Skeletal muscle satellite cell (primary cell): ENCODE measurements at regions not wholly inside any gene's neighbourhood (a gene's known extent, or its start where the extent isn't known, plus 50 kb on each side); places are given as distances from the start of the nearest gene placed in this dataset.
"Not testable (repeated sequence)": the region's sequence is repeated elsewhere in the genome, so short reads cannot be mapped to it uniquely, and the experiment has no call there.

ENCODE experiments used
- H3K27me3 ChIP-seq: 2 replicates; pipeline ENCODE4 v1.7.0; 2013; ENCODE audit warnings: low read length; ENCODE audit not compliant: control insufficient read depth, insufficient read depth
- H3K36me3 ChIP-seq: 2 replicates; pipeline ENCODE4 v1.7.0; 2013; ENCODE audit warnings: mild to moderate bottlenecking, control low read depth, low read length; ENCODE audit not compliant: insufficient read depth
- H3K4me1 ChIP-seq: 2 replicates; pipeline ENCODE4 v1.7.0; 2013; ENCODE audit warnings: low read length; ENCODE audit not compliant: control insufficient read depth, insufficient read depth
- H3K4me2 ChIP-seq: 2 replicates; pipeline ENCODE4 v1.7.0; 2013; ENCODE audit warnings: mild to moderate bottlenecking, low read length
- H3K4me3 ChIP-seq: 2 replicates; pipeline ENCODE4 v1.7.0; 2013; ENCODE audit warnings: low read length
- H3K9ac ChIP-seq: 2 replicates; pipeline ENCODE4 v1.7.0; 2013; ENCODE audit warnings: mild to moderate bottlenecking, low read depth, low read length, moderate library complexity
- H3K9me3 ChIP-seq: replicated peaks from 2 replicates; pipeline ENCODE4 v1.7.0; 2013; ENCODE audit warnings: mild to moderate bottlenecking, control low read depth, low read length

DNA sequence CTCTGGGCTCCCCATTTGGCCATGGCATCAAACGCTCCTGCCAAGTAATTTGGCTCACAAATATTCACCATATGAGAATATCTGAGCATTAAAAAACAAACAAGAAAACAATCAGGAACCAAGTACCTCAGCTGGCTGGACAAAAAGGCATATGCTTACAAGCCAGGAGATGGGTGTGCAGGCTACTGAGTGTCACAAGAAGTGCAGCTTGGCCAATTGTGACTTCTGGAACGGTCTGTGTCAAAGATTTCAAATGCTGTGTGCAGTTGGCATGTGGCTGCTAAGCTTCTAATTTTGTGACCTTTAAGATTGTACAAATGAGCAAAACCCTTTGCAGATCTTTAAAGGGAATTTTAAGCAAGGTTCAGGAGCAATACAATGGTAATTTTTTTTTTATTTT, 274.0 kb downstream of the ANAPC1 start:
- H3K36me3 ChIP-seq, H3K4me3 ChIP-seq, H3K4me2 ChIP-seq, H3K27me3 ChIP-seq, H3K4me1 ChIP-seq, H3K9me3 ChIP-seq, H3K9ac ChIP-seq: not testable (repeated sequence)

DNA sequence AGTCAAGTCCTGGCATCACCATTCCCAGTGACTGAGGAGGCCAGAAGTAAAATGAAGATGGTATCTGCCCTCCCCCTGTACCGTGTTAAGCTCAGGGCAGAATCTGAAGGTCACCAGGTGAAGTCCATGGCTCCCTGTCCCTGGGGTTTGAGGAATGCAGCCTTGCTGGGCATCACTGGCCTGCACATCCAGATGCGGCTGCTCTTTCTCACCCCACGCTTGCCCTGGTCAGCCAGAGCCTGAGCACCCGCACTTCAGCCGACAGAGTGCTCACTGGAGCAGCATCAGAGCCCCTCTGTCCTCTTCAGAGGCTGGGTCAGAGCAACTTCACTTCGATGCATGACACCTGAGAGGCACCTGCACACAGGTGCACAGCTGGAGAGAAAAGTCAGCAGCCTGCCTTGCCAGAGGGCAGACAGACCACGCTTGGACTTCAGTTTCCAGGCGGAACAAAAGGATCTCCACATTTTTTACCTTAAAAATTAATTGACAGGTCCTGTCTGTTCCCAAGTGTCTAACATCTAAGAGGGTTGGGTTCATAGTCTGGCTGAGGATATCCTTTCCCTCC, 267.3 kb downstream of the ANAPC1 start:
- H3K4me3 ChIP-seq = no peak overlapping the region
- peaks cover 21% of the 10 kb centered on the region for H3K4me1 ChIP-seq
- no peak overlapping the region for H3K9ac ChIP-seq
- no peaks in the 10 kb centered on the region for H3K36me3 ChIP-seq
- no peak overlapping the region for H3K4me2 ChIP-seq
- no peaks in the 10 kb centered on the region for H3K9me3 ChIP-seq
- H3K27me3 ChIP-seq = no peaks in the 10 kb centered on the region

DNA sequence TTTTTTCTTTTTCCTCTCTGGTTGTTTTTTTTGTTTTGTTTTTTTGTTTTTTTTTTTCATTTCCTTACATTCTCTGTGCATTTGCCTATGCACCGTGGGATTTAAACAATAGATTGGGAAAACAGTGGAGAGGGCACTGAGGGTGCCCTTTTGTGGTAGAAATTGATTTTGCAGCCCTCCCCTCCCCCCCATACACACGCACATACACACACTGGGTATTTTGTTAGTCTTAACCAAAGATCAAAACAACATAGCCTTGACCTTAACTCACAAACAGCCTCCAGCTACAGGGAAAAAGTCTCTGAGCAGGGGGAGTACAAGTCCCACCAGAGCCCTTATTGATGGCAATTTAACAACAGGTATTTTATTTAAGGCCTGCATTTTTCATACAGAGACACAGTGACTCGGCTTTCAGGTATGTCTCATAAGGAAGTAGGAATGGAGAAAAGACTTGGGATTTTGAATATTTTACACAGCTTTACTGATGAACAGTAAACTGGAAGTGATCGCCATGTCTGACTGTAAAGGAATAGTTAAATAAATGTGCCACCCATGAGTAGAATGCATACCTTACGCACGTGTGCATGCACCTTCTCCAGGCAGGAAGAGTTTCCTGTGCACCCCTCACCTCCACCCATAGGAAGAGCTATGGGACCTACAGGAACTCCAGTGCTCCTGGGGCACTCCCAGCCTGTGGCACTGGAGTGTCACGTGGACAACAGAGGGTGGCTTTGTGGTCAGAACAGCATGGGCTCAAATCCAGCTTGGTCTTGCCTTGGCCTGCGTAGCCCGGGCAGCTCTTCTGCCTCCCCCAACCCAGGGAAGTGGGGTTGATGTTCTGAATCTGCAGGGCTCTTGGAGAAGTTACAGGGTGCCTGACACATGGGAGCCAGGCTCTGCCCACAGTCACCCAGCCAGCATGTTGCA, 266.4 kb downstream of the ANAPC1 start:
- peak overlapping the region; percentile 60 for H3K9ac ChIP-seq
- H3K9me3 ChIP-seq = no peaks in the 10 kb centered on the region
- H3K4me1 ChIP-seq = peaks cover 25% of the 10 kb centered on the region
- H3K4me2 ChIP-seq = peak overlapping the region; percentile 69
- no peaks in the 10 kb centered on the region for H3K27me3 ChIP-seq
- no peaks in the 10 kb centered on the region for H3K36me3 ChIP-seq
- H3K4me3 ChIP-seq = peak overlapping the region; percentile 39

DNA sequence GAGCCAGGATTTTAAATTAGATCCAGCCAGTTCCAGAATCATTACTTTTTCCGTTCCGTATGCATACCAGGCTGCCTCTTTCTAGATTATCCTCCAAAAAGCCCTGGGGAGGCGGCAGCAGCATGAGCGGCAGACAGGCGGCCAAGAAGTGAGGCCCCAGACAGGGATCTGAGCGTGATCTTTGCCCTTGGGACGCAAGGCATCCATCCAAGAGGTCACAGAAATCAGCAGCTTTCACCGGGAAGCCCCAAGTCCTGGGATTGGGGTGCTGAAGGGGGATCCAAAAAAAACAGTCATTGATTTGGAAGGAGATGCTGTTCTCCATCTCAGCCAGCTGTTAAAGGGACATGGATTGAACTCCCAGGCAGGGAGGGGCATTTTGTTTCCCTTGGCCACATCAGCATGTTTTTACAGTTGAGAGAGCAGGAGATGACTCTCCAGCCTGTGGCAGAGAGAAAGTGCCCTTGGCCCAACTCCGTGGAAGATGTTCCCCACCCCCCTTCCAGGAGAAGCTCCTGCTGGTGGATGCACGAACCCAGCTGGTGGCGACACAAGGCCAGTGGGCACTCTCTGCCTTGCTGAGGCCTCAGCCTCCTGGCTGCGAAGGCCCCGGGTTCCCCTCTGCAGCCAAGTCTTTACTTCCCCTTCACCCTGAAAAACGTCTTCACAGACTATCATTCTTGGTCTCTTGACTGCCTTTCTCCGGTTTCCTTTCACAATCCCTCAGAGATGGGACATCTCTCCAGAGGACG, 265.6 kb downstream of the ANAPC1 start:
- H3K36me3 ChIP-seq = no peaks in the 10 kb centered on the region
- H3K9ac ChIP-seq = peak overlapping the region; percentile 60
- H3K27me3 ChIP-seq = no peaks in the 10 kb centered on the region
- H3K9me3 ChIP-seq = no peaks in the 10 kb centered on the region
- H3K4me3 ChIP-seq = peak overlapping the region; percentile 39
- peak overlapping the region; percentile 69 for H3K4me2 ChIP-seq
- H3K4me1 ChIP-seq = peaks cover 33% of the 10 kb centered on the region

DNA sequence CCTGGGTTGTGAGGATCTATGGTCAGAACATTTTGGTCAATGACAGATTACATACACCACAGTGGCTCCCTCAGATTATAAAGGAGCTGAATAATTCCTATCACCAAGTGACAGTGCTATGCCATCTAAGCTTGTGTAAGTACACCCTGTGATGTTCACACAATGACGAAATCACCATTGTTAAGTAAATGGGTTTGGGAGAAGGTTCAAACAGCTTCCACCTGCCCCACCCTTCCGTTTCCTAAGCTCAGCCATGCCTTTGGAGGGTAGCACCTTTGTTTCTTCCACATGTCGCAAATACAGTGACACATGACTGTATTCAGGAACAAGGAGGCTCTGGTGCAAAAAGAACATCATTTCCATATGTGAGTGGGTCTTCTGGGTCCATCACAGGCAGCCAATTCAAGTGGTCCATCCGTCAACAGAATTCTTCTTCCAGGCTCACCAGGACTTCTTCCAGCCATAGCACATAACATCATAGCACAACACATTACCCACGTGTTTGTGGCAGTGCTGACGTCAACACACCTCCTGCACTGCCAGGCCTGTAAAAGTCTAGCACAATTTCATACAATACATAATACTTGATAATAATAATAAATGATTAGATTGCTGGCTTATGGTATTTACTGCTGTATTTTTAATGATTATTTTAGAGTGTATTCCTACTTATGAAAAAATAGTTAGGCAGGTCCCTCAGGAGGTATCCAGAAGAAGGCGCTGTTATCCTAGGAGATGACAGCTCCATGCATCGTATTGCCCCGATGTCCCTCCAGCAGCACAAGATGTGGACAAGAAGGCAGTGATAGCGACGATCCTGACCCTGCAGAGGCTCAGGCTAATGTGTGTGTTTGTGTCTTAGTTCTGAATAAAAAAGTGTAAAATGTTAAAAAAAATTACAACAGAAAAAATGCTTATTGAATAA, 264.8 kb downstream of the ANAPC1 start:
- Histone ChIP-seq H3K36me3 (no peaks in the 10 kb centered on the region), H3K4me3 (no peak overlapping the region), H3K9me3 (no peaks in the 10 kb centered on the region), H3K4me2 (peak overlapping the region; percentile 69), H3K27me3 (no peaks in the 10 kb centered on the region), H3K9ac (no peak overlapping the region), H3K4me1 (peaks cover 36% of the 10 kb centered on the region)

GRCh38 chr2:111620281-111620680, 263.7 kb downstream of the ANAPC1 start:
- no peak overlapping the region for H3K9ac ChIP-seq
- H3K4me2 ChIP-seq = no peak overlapping the region
- no peak overlapping the region for H3K4me3 ChIP-seq
- H3K36me3 ChIP-seq = no peaks in the 10 kb centered on the region
- no peaks in the 10 kb centered on the region for H3K27me3 ChIP-seq
- peaks cover 43% of the 10 kb centered on the region for H3K4me1 ChIP-seq
- no peaks in the 10 kb centered on the region for H3K9me3 ChIP-seq

DNA sequence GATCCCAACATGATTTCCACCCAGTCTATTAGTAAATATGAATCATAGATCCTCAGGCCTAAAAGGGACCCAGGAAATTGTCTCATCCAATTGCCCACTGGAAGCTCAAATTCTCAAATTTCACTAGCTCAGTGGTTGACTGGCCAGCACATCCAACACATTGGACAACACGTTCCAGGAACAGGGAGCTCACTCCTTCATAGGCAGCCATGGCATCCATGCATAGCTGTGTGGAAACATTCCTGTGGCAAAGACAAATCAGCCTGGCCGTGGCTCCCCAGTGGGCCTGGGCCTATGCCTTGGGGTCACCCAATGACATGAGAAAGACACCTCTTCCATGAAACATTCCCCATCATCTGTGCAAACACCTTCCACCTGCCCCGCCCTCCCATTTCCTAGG, 261.1 kb downstream of the ANAPC1 start:
- H3K4me1 ChIP-seq = peaks cover 42% of the 10 kb centered on the region
- H3K27me3 ChIP-seq = no peaks in the 10 kb centered on the region
- H3K9me3 ChIP-seq = no peaks in the 10 kb centered on the region
- H3K36me3 ChIP-seq = no peaks in the 10 kb centered on the region
- no peak overlapping the region for H3K9ac ChIP-seq
- H3K4me3 ChIP-seq = no peak overlapping the region
- H3K4me2 ChIP-seq = no peak overlapping the region

DNA sequence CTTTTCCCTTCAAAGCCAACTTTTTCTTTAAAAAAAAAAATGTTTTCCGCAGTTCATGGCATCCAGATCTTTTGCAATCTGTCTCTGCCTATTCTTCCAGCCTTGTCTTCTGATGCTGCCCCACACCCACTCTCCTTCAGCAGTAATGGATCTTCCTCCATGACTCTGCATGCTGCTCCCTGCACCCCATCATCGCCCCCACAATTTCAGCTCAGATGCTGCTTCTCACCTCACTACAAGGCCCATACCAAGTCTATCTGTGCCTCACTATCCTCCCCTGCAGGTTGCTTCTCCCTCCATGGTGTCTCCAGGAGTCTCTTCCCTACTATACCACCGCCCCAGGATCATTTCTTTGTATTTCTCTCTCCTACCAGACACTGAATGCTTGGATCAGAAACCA, 260.6 kb downstream of the ANAPC1 start:
- H3K4me1 ChIP-seq = peaks cover 37% of the 10 kb centered on the region
- H3K9me3 ChIP-seq = peaks cover under 1% of the 10 kb centered on the region
- no peaks in the 10 kb centered on the region for H3K36me3 ChIP-seq
- H3K9ac ChIP-seq = no peak overlapping the region
- no peak overlapping the region for H3K4me3 ChIP-seq
- H3K4me2 ChIP-seq = no peak overlapping the region
- H3K27me3 ChIP-seq = no peaks in the 10 kb centered on the region

DNA sequence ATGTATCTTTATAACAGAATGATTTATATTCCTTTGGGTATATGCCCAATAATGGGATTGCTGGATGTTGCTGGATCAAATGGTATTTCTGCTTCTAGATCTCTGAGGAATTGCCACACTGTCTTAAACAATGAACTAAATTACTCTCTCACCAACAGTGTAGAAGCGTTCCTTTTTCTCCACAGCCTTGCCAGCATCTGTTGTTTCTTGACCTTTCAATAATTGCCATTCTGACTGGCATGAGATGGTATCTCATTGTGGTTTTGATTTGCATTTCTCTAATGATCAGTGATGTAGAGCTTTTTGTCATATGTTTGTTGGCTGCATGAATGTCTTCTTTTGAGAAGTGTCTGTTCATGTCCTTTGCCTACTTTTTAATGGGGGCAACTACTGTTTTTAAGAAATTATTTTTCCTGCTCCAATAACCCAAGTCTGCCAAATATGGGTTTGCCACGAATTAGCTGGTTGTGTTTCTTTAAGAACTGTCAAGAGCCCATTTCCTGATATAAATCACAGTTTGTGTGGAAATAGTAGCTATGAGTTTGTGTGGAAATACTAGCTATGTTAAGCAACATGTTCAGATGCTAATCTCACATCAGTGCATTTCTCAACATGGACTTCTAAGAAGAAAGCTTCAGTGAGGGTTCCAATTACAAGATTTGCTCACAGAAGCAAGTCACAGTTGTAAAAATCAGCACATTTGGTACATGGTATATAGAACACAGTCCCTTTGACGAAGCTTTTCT, 259.4 kb downstream of the ANAPC1 start:
- H3K4me2 ChIP-seq = no peak overlapping the region

GRCh38 chr2:111625157-111625537, 258.8 kb downstream of the ANAPC1 start:
- not testable (repeated sequence) for H3K27me3 ChIP-seq

More for the DNA sequence above, 259.4 kb downstream of the ANAPC1 start:
- H3K9me3 ChIP-seq = peaks cover 5% of the 10 kb centered on the region
- H3K9ac ChIP-seq = no peak overlapping the region
- H3K27me3 ChIP-seq = no peaks in the 10 kb centered on the region
- no peak overlapping the region for H3K4me3 ChIP-seq
- peaks cover 28% of the 10 kb centered on the region for H3K4me1 ChIP-seq
- no peaks in the 10 kb centered on the region for H3K36me3 ChIP-seq

More at GRCh38 chr2:111625157-111625537, 258.8 kb downstream of the ANAPC1 start:
- H3K9ac ChIP-seq, H3K36me3 ChIP-seq, H3K4me3 ChIP-seq, H3K9me3 ChIP-seq, H3K4me2 ChIP-seq: not testable (repeated sequence)
- H3K4me1 ChIP-seq = peaks cover 28% of the 10 kb centered on the region
